Esophagus squamous epithelium (tissue), 5 donors: ENCODE measurements at regions not wholly inside any gene's neighbourhood (a gene's known extent, or its start where the extent isn't known, plus 50 kb on each side); places are given as distances from the start of the nearest gene placed in this dataset.

ENCODE experiments used
- DNase-seq: peaks from one replicate; lab custom pipeline; 2025; lab: John Stamatoyannopoulos, UW
- H3K27ac ChIP-seq, 4 donors: fragments of 200-600 bp; sonication (generic); one replicate each; pipeline ENCODE4 v1.5.1; 2016 to 2019; ENCODE audit warnings: mild to moderate bottlenecking in 1 of 4
- H3K27me3 ChIP-seq, 4 donors: fragments of 200-600 bp; sonication (generic); 1 replicate in 3 of 4; 2 replicates in 1 of 4; pipeline versions ENCODE4 v1.5.1 to v1.6.0; 2017 to 2021; ENCODE audit warnings: antibody characterized with exemption in 1 of 4
- H3K36me3 ChIP-seq, 3 donors: fragments of 200-600 bp; sonication (generic); one replicate each; pipeline ENCODE4 v1.5.1; 2016 to 2019
- H3K4me1 ChIP-seq, 3 donors: fragments of 200-600 bp; sonication (generic); one replicate each; pipeline ENCODE4 v1.5.1; 2017 to 2019
- H3K4me3 ChIP-seq, 4 donors: fragments of 200-600 bp; sonication (generic); 1 replicate in 3 of 4; 2 replicates in 1 of 4; pipeline ENCODE4 v1.5.1; 2016 to 2019; ENCODE audit warnings: mild to moderate bottlenecking in 2 of 4, moderate library complexity in 1 of 4
- H3K9me3 ChIP-seq, 3 donors: fragments of 200-600 bp; sonication (generic); one replicate each; pipeline ENCODE4 v1.5.1; 2016 to 2019
- POLR2A ChIP-seq, 4 donors: fragments of 450-650 bp; IDR thresholded peaks; one replicate each; pipeline ENCODE4 v1.6.1; 2017; ENCODE audit warnings: antibody characterized with exemption in 4 of 4, mild to moderate bottlenecking in 4 of 4, moderate library complexity in 3 of 4
- WGBS, 2 donors: methylation state at CpG; one replicate each; pipeline ENCODE4 v1.1.5; 2018; 5-methylcytosine and 5-hydroxymethylcytosine counted together
- intact Hi-C: fragments of 100-400 bp; cut with DNase I; formaldehyde crosslinking; loops from one replicate; pipeline ENCODE4 v1.15.0; 2022
- TF ChIP-seq, protein P1 (sequence below), 6 experiments: fragments of 450-650 bp in 4 of 6; fragments of 200-600 bp in 2 of 6; sonication (generic) in 2 of 6; IDR thresholded peaks; one replicate each; pipeline ENCODE4 v1.5.1; 2016 to 2019; ENCODE audit warnings: antibody characterized with exemption in 6 of 6, mild to moderate bottlenecking in 4 of 6, moderate library complexity in 4 of 6
- donor health status: DM: yes; HTN: yes; CAD: no.

DNA sequence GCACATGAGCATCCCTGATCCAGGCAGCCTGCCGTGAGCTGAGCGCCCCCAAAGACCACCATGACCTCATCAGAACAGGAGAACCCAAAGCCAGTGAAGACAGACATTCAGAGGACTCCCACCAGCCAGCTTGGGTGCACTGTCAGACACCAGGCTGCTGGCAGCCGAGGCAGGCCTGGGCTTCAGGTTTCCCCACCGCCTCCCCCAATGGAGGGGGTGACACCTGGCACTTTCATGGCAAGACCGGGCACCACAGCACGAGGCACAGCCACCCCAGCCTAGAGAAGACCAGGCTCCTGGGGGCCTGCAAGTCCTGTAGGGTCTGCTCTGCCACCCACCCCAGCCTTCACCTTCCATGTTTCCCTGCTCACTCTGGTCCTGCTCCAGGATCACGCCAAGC is 140.5 kb downstream of the C16orf95 start:
- Histone ChIP-seq H3K27ac (no peak overlapping the region), H3K36me3 (no peaks in the 10 kb centered on the region), H3K9me3 (no peaks in the 10 kb centered on the region), H3K27me3 (peaks cover 0 to 45% (median 0%) of the 10 kb centered on the region in 4 donors), H3K4me3 (no peak overlapping the region), H3K4me1 (peaks cover 0 to 21% (median 0%) of the 10 kb centered on the region in 3 donors)
- intact Hi-C loops = no loop called here
- no peak for DNase-seq
- WGBS, 2 donors = 65 to 90% methylated on average over 4 of the region's 7 CpGs
- TF ChIP-seq, protein P1, sequence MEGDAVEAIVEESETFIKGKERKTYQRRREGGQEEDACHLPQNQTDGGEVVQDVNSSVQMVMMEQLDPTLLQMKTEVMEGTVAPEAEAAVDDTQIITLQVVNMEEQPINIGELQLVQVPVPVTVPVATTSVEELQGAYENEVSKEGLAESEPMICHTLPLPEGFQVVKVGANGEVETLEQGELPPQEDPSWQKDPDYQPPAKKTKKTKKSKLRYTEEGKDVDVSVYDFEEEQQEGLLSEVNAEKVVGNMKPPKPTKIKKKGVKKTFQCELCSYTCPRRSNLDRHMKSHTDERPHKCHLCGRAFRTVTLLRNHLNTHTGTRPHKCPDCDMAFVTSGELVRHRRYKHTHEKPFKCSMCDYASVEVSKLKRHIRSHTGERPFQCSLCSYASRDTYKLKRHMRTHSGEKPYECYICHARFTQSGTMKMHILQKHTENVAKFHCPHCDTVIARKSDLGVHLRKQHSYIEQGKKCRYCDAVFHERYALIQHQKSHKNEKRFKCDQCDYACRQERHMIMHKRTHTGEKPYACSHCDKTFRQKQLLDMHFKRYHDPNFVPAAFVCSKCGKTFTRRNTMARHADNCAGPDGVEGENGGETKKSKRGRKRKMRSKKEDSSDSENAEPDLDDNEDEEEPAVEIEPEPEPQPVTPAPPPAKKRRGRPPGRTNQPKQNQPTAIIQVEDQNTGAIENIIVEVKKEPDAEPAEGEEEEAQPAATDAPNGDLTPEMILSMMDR (IDR thresholded peaks at IDR 0.05) = no peak
- no peak for TF ChIP-seq POLR2A (IDR thresholded peaks at IDR 0.05)

DNA sequence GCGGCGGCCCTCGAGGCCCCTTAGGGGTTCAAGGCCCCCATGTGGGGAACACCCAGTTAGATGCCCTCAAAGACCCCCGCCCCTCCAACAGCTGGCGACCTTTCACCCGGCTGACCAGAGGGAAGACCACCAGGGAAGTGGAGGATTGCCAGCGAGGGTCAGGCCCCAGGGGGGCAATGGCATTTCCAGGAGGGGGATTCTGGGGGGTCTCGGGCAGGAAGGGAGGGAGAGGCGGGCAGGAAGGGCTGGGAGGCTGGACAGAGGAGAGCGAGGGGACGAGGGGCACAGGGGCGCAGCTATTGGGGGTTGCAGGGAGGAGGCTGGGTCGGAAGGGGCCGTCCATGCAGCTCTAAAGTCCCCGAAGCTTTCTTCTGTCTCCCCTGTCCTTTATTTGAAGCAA is 139.5 kb downstream of the C16orf95 start:
- no peaks in the 10 kb centered on the region for H3K36me3 ChIP-seq
- H3K27ac ChIP-seq = no peak overlapping the region
- H3K9me3 ChIP-seq = no peaks in the 10 kb centered on the region
- intact Hi-C loops = no loop called here
- H3K4me3 ChIP-seq = no peak overlapping the region
- peaks cover 0 to 45% (median 0%) of the 10 kb centered on the region in 4 donors for H3K27me3 ChIP-seq
- H3K4me1 ChIP-seq = peaks cover 0 to 21% (median 0%) of the 10 kb centered on the region in 3 donors
- no peak for DNase-seq
- 60 to 68% methylated on average over 6 to 12 of the region's 15 CpGs for WGBS, 2 donors
- TF ChIP-seq, protein P1 (IDR thresholded peaks at IDR 0.05) = no peak
- no peak for TF ChIP-seq POLR2A (IDR thresholded peaks at IDR 0.05)

DNA sequence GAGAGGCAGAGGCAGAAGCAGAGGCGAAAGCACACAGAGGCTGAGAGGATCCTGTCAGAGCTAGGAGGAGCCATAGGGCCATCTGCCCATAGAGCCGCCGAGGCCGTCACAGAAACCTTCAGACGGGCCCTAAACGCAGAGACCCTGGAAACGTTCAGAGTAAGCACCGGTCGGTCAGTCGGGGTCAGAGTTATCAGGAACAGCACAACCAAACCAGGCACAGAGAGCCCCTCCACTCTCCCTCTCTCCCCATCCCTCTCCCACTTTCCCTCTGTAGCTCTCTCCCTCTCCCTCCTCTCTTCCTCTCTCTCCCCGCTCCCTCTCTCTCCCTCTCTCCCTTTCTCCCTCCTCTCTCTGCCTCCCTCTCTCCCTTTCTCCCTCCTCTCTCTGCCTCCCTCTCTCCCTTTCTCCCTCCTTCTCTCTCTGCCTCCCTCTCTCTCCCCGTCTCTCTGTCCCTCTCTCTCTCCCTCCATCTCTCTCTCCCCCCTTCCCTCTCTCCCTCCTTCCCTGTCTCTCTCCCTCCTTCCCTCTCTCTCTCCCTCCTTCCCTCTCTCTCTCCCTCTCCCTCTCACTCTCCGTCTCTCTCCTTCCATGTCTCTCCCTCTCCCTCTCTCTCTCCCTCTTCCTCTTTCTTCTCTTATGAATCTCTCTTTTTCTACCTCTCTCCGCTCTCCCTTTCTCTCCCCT is 138.9 kb downstream of the C16orf95 start:
- DNase-seq = no peak
- no peaks in the 10 kb centered on the region for H3K9me3 ChIP-seq
- TF ChIP-seq, protein P1 (IDR thresholded peaks at IDR 0.05) = no peak
- no peak for TF ChIP-seq POLR2A (IDR thresholded peaks at IDR 0.05)

DNA sequence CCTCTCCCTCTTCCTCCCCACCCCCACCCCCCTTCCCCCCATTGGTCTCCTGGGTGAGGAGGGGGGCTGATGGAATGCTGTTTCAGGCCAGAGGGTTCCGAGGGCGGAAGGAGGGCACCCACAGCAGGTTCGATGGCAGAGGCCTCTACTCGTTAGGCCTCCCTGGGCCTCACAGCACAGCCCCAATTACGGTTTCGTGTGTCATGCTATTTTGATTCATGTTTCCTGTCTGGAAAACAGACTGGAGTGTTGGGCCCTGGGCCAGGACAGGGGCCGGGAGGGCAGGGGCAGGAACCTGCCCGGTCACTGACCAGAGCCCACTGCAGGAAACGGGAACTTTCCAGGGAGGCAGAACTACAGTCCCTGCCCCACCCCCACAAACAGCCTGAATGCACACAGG is 138.2 kb downstream of the C16orf95 start:
- intact Hi-C loops = no loop called here
- peaks cover 0 to 45% (median 0%) of the 10 kb centered on the region in 4 donors for H3K27me3 ChIP-seq
- TF ChIP-seq, protein P1 (IDR thresholded peaks at IDR 0.05) = no peak
- no peak for TF ChIP-seq POLR2A (IDR thresholded peaks at IDR 0.05)
- DNase-seq = no peak
- no peaks in the 10 kb centered on the region for H3K36me3 ChIP-seq
- 24 to 49% methylated on average over 3 to 5 of the region's 9 CpGs for WGBS, 2 donors
- no peak overlapping the region for H3K27ac ChIP-seq
- H3K4me3 ChIP-seq = no peak overlapping the region
- H3K9me3 ChIP-seq = no peaks in the 10 kb centered on the region
- peaks cover 0 to 21% (median 0%) of the 10 kb centered on the region in 3 donors for H3K4me1 ChIP-seq

More for the DNA sequence above, 138.9 kb downstream of the C16orf95 start:
- H3K27ac ChIP-seq = no peak overlapping the region
- no peaks in the 10 kb centered on the region for H3K36me3 ChIP-seq
- no peak overlapping the region for H3K4me3 ChIP-seq
- 44 to 54% methylated on average over 13 of the region's 14 CpGs for WGBS, 2 donors
- H3K27me3 ChIP-seq = peaks cover 0 to 45% (median 0%) of the 10 kb centered on the region in 4 donors
- intact Hi-C loops = no loop called here
- H3K4me1 ChIP-seq = peaks cover 0 to 21% (median 0%) of the 10 kb centered on the region in 3 donors

DNA sequence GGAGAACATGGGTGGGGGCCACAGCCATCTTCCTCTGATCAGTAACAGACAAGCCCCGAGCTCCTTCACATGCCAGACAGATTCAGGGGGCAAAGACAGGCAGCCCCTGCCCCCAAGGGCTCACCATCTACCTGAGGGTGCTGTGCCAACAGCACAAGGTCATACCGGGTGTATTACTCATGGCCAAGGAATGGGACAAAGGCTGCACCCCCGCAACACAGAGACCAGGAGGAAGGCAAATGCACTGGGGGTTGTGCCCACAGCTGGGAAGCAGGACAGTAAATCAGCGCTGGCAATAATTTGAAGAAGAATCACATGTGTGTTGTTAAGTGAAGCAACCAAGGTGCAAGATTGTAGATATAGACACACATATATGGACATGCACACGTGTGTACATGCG is 137.1 kb downstream of the C16orf95 start:
- no peak for TF ChIP-seq POLR2A (IDR thresholded peaks at IDR 0.05)
- TF ChIP-seq, protein P1 (IDR thresholded peaks at IDR 0.05) = no peak
- H3K4me1 ChIP-seq = peaks cover 0 to 21% (median 0%) of the 10 kb centered on the region in 3 donors
- WGBS, 2 donors = 66 to 88% methylated on average over 6 of the region's 6 CpGs
- no peak overlapping the region for H3K27ac ChIP-seq
- no peak overlapping the region for H3K4me3 ChIP-seq
- peaks cover 0 to 44% (median 0%) of the 10 kb centered on the region in 4 donors for H3K27me3 ChIP-seq
- intact Hi-C loops = no loop called here
- DNase-seq = no peak
- no peaks in the 10 kb centered on the region for H3K36me3 ChIP-seq
- no peaks in the 10 kb centered on the region for H3K9me3 ChIP-seq
